ENCODE measurements at regions not wholly inside any gene's neighbourhood (a gene's known extent, or its start where the extent isn't known, plus 50 kb on each side); places are given as distances from the start of the nearest gene placed in this dataset.

GRCh38 chr10:131621784-131622624 is 278.8 kb upstream of the PPP2R2D start:
- DNase-seq, result no peak
- TF ChIP-seq, protein P1, sequence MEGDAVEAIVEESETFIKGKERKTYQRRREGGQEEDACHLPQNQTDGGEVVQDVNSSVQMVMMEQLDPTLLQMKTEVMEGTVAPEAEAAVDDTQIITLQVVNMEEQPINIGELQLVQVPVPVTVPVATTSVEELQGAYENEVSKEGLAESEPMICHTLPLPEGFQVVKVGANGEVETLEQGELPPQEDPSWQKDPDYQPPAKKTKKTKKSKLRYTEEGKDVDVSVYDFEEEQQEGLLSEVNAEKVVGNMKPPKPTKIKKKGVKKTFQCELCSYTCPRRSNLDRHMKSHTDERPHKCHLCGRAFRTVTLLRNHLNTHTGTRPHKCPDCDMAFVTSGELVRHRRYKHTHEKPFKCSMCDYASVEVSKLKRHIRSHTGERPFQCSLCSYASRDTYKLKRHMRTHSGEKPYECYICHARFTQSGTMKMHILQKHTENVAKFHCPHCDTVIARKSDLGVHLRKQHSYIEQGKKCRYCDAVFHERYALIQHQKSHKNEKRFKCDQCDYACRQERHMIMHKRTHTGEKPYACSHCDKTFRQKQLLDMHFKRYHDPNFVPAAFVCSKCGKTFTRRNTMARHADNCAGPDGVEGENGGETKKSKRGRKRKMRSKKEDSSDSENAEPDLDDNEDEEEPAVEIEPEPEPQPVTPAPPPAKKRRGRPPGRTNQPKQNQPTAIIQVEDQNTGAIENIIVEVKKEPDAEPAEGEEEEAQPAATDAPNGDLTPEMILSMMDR (IDR thresholded peaks at IDR 0.05), result no peak
- Histone ChIP-seq H3K36me3 (no peaks in the 10 kb centered on the region), H3K27ac (no peak overlapping the region), H3K4me3 (no peak overlapping the region), H3K27me3 (ENCODE audit: low read depth) (no peaks in the 10 kb centered on the region), H3K4me1 (no peaks in the 10 kb centered on the region), H3K9me3 (no peaks in the 10 kb centered on the region)
- intact Hi-C loops (cut with DNase I), result no loop called here
- no peak for ATAC-seq

DNA sequence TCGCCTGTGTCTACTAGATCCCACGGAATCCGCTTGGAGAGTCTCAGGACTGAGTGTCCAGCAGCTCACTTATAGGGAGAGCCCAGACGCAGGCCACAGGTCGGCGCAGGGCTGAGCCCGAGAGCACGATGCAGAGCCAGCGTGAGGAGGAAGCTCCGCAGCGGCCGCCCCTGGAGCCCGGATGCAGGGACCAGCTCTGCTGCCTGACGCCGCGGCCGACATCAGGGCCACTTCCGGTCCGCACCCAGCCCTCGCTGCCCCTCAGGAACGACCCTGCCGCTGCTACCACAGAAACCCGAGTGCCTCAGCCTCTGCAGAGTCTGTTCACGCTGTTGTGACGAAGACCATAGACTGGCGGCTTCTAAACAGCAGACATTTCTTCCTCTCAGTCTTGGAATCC is 275.8 kb upstream of the PPP2R2D start:
- TF ChIP-seq, protein P1 (IDR thresholded peaks at IDR 0.05), result no peak
- H3K36me3 ChIP-seq, result no peaks in the 10 kb centered on the region
- H3K4me1 ChIP-seq, result no peaks in the 10 kb centered on the region
- no peaks in the 10 kb centered on the region for H3K27me3 ChIP-seq (ENCODE audit: low read depth)
- no peak overlapping the region for H3K27ac ChIP-seq
- DNase-seq (no peak), ATAC-seq (peak in 1 of 2 donors; percentile 19)
- H3K9me3 ChIP-seq, result peaks cover 5% of the 10 kb centered on the region
- no peak overlapping the region for H3K4me3 ChIP-seq
- intact Hi-C loops (cut with DNase I), result no loop called here

DNA sequence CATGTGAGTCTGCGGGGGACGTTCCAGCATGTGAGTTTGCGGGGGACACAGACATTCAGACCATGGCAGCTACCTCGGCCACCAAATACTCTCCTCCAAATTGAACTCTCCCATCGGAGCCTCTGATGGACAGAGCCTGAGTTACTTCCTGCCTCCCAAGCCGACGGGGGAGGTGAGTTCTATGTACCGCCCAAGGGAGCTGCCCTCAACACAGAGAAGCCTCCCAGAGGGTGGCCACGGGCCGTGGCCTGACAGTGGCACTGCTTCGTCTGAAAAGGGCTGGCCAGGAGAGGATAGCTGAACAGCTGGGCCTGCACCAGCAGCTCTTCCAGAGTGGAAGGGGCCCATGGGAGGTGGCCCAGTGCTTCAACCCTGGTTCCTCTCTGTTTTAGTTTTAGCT is 274.5 kb upstream of the PPP2R2D start:
- Histone ChIP-seq H3K36me3 (no peaks in the 10 kb centered on the region), H3K27ac (no peak overlapping the region), H3K4me1 (no peaks in the 10 kb centered on the region), H3K4me3 (no peak overlapping the region), H3K27me3 (ENCODE audit: low read depth) (no peaks in the 10 kb centered on the region), H3K9me3 (peaks cover 5% of the 10 kb centered on the region)
- no peak for DNase-seq
- intact Hi-C loops (cut with DNase I), result no loop called here
- TF ChIP-seq, protein P1 (IDR thresholded peaks at IDR 0.05), result no peak
- ATAC-seq, result no peak

GRCh38 chr10:131629026-131629770 is 271.6 kb upstream of the PPP2R2D start:
- Histone ChIP-seq H3K36me3 (no peaks in the 10 kb centered on the region), H3K9me3 (peaks cover 5% of the 10 kb centered on the region), H3K27me3 (ENCODE audit: low read depth) (no peaks in the 10 kb centered on the region), H3K4me1 (no peaks in the 10 kb centered on the region), H3K4me3 (no peak overlapping the region), H3K27ac (no peak overlapping the region)
- intact Hi-C loops (cut with DNase I), result no loop called here
- DNase-seq (no peak), ATAC-seq (no peak)
- TF ChIP-seq, protein P1 (IDR thresholded peaks at IDR 0.05), result no peak

- H3K27me3 ChIP-seq (ENCODE audit: low read depth), result no peaks in the 10 kb centered on the region
- no peaks in the 10 kb centered on the region for H3K4me1 ChIP-seq
- ATAC-seq, result no peak
- H3K27ac ChIP-seq, result no peak overlapping the region
- no peak for DNase-seq
- TF ChIP-seq, protein P1 (IDR thresholded peaks at IDR 0.05), result no peak
- peaks cover 5% of the 10 kb centered on the region for H3K9me3 ChIP-seq
- intact Hi-C loops (cut with DNase I), result no loop called here
- no peak overlapping the region for H3K4me3 ChIP-seq
- H3K36me3 ChIP-seq, result no peaks in the 10 kb centered on the region
Observed at GRCh38 chr10:131630772-131631258, 270.0 kb upstream of the PPP2R2D start.
